Right atrium auricular region (tissue), 2 donors: ENCODE measurements at regions not wholly inside any gene's neighbourhood (a gene's known extent, or its start where the extent isn't known, plus 50 kb on each side); places are given as distances from the start of the nearest gene placed in this dataset.

Experiments used
- DNase-seq: peaks from one replicate; pipeline ENCODE4 v3.0.0-alpha.2; 2019; ENCODE audit warnings: low spot score
- H3K27ac ChIP-seq, 2 donors: fragments of 200-600 bp; sonication (generic); 1 replicate in 1 of 2; 2 replicates in 1 of 2; pipeline ENCODE4 v1.5.1; 2016 to 2019
- H3K27me3 ChIP-seq, 2 donors: fragments of 200-600 bp; sonication (generic); one replicate each; pipeline versions ENCODE4 v1.5.1 to v1.6.0; 2017 to 2019
- H3K36me3 ChIP-seq: fragments of 200-600 bp; sonication (generic); one replicate; pipeline ENCODE4 v1.5.1; 2016
- H3K4me1 ChIP-seq, 2 donors: fragments of 200-600 bp; sonication (generic); one replicate each; pipeline versions ENCODE4 v1.5.1 to v1.6.0; 2017 to 2019
- H3K4me3 ChIP-seq, 2 donors: fragments of 200-600 bp; sonication (generic); 1 replicate in 1 of 2; 2 replicates in 1 of 2; pipeline ENCODE4 v1.5.1; 2017 to 2019; ENCODE audit warnings: mild to moderate bottlenecking in 1 of 2, moderate library complexity in 1 of 2
- H3K9me3 ChIP-seq, 2 donors: fragments of 200-600 bp; sonication (generic); one replicate each; pipeline ENCODE4 v1.5.1; 2019
- CTCF ChIP-seq, 2 donors: fragments of 200-600 bp; sonication (generic); IDR thresholded peaks; one replicate each; pipeline ENCODE4 v1.5.1; 2019; ENCODE audit warnings: antibody characterized with exemption in 2 of 2

- Histone ChIP-seq H3K27me3 (no peaks in the 10 kb centered on the region), H3K9me3 (no peaks in the 10 kb centered on the region), H3K36me3 (no peaks in the 10 kb centered on the region), H3K27ac (no peak overlapping the region), H3K4me1 (peaks cover 0 to 12% of the 10 kb centered on the region in 2 donors), H3K4me3 (no peak overlapping the region)
- DNase-seq: no peak
- no peak for TF ChIP-seq CTCF (IDR thresholded peaks at IDR 0.05)
Measured at GRCh38 chrX:13469963-13470684, 99.3 kb upstream of the EGFL6 start.

- DNase-seq: no peak
- Histone ChIP-seq H3K9me3 (peaks cover 0 to 6% of the 10 kb centered on the region in 2 donors), H3K4me3 (no peak overlapping the region), H3K36me3 (no peaks in the 10 kb centered on the region), H3K27ac (no peak overlapping the region), H3K27me3 (no peaks in the 10 kb centered on the region), H3K4me1 (peaks cover 0 to 5% of the 10 kb centered on the region in 2 donors)
- TF ChIP-seq CTCF (IDR thresholded peaks at IDR 0.05): no peak
Measured at GRCh38 chrX:13468096-13468495, 101.3 kb upstream of the EGFL6 start.

- no peaks in the 10 kb centered on the region for H3K27me3 ChIP-seq
- peaks cover 0 to 15% of the 10 kb centered on the region in 2 donors for H3K9me3 ChIP-seq
- no peak for DNase-seq
- TF ChIP-seq CTCF (IDR thresholded peaks at IDR 0.05): no peak
- no peaks in the 10 kb centered on the region for H3K36me3 ChIP-seq
- no peak overlapping the region for H3K4me3 ChIP-seq
- H3K4me1 ChIP-seq: no peaks in the 10 kb centered on the region
- H3K27ac ChIP-seq: no peak overlapping the region
Measured at GRCh38 chrX:13467243-13467642, 102.2 kb upstream of the EGFL6 start.

GRCh38 chrX:13464599-13465275 is 104.7 kb upstream of the EGFL6 start:
- no peaks in the 10 kb centered on the region for H3K36me3 ChIP-seq
- H3K4me1 ChIP-seq: no peaks in the 10 kb centered on the region
- peaks cover 0 to 17% of the 10 kb centered on the region in 2 donors for H3K9me3 ChIP-seq
- no peak overlapping the region for H3K27ac ChIP-seq
- no peak for TF ChIP-seq CTCF (IDR thresholded peaks at IDR 0.05)
- no peak overlapping the region for H3K4me3 ChIP-seq
- H3K27me3 ChIP-seq: no peaks in the 10 kb centered on the region
- no peak for DNase-seq

GRCh38 chrX:13463608-13464007 is 105.8 kb upstream of the EGFL6 start:
- Histone ChIP-seq H3K27me3 (no peaks in the 10 kb centered on the region), H3K36me3 (no peaks in the 10 kb centered on the region), H3K4me1 (no peaks in the 10 kb centered on the region), H3K27ac (peak overlapping the region; percentile 1 to 59), H3K4me3 (no peak overlapping the region), H3K9me3 (peaks cover 0 to 17% of the 10 kb centered on the region in 2 donors)
- no peak for DNase-seq
- TF ChIP-seq CTCF (IDR thresholded peaks at IDR 0.05): no peak
